GM18502 (cell line): ENCODE measurements at regions not wholly inside any gene's neighbourhood (a gene's known extent, or its start where the extent isn't known, plus 50 kb on each side); places are given as distances from the start of the nearest gene placed in this dataset.
"Not testable (repeated sequence)": the region's sequence is repeated elsewhere in the genome, so short reads cannot be mapped to it uniquely, and the experiment has no call there.

ENCODE experiments used
- ATAC-seq: cut with Tn5 transposase; IDR thresholded peaks from one replicate; pipeline ENCODE4 v1.9.1; 2021; ENCODE audit warnings: mild to moderate bottlenecking; ENCODE audit not compliant: unreplicated experiment, poor library complexity

DNA sequence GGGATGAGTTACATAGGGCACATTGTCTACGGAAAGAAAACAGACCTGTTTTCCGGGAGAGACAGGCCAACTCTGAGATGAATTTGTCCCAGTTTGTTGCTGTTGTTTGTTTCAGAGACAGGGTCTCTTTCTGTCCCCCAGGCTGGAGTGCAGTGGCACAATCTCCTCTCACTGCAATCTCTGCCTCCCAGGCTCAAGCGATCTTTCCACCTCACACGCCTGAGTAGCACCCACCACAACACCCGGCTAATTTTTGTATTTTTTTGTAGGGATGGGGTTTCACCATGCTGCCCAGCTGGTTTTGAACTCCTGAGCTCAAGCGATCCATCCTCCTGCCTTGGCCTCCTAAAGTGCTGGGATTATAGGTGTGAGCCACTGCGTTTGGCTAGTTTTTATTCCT lies 125.5 kb upstream of the ERRFI1 start:
- ATAC-seq = no peak

DNA sequence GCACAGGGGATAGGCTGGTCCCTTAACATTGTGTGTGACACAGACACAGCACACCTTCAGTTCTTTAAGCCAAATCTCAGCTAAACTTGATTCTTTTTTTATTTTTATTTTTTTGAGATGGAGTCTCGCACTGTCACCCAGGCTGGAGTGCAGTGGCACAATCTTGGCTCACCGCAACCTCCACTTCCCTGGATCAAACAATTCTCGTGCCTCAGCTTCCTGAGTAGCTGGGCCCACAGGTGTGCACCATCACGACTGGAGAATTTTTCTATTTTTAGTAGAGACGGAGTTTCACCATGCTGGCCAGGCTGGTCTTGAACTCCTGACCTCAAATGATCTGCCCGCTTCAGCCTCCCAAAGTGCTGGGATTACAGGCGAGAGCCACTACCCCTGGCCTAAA lies 123.6 kb upstream of the ERRFI1 start:
- not testable (repeated sequence) for ATAC-seq

DNA sequence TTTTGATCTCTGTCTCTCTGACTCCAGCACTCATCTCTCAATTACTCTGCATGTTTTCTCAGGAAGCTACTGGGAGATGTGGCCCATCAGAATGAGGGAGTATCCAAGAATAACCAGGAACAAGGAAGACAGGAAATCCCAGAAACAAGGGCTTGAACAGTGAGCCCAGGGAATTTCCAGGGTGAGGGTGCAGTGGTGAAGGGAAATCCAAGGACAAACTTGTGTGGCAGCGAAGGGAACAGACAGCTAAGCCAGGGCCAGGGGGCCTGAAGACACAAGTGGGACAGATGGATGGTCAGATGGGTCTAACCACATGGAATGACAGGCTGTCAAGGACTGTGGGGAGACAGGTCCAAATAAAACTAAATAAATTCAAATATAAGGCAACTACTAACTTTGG lies 121.8 kb upstream of the ERRFI1 start:
- ATAC-seq = no peak

DNA sequence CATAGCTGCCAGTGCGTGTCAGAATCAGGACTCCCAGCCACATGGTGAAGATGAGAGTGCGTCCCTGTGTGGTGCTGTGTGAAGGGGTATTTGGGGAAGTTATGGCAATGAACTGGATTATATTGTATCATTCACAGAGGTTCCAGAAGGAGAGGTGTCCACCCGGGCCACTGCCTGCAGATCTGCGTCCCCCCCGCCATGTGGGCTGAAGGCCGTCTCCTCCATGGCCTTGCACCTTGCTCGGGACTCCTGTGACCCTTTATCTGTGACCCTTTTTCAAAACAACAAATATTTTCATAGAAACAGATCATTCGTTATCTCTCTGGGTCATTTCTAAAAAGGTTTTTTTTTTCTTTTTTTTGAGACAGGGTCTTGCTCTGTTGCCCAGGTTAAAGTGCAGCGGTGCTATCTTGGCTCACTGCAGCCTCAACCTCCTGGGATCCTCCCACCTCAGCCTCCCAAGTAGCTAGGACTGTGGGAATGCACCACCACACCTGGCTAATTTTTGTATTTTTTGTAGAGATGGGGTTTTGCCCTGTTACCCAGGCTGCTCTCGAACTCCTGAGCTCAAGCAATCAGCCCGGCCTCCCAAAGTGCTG lies 120.2 kb upstream of the ERRFI1 start:
- ATAC-seq = no peak

DNA sequence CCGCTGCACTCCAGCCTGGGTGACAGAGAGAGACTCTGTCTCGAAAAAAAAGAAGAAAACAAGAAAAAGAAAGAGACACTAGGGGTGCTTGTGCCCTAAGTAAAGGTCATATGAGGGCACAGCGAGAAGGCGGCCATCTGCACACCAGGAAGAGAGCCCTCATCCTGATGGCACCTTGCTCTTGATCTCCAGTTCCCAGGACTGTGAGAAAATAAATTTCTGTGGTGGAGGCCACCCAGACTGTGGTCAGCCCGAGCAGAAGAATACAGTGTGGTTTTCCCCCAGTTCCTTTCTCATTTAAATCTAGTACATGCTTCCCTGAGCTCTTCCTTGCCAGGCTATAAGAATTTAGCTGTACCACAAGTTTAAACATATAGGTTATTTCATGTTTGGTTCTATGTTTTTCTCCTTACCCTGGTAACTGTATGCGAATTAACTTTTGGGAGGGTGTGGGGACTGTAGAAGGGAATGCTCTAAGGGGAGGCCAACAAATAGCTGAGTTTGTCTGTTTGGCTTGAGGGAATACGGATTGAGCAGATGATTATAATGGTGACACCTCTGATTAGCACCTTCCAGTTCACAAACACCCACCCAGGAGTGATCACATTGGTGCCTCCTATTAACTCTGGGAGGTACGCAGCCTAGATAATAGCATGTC lies 119.6 kb upstream of the ERRFI1 start:
- no peak for ATAC-seq

DNA sequence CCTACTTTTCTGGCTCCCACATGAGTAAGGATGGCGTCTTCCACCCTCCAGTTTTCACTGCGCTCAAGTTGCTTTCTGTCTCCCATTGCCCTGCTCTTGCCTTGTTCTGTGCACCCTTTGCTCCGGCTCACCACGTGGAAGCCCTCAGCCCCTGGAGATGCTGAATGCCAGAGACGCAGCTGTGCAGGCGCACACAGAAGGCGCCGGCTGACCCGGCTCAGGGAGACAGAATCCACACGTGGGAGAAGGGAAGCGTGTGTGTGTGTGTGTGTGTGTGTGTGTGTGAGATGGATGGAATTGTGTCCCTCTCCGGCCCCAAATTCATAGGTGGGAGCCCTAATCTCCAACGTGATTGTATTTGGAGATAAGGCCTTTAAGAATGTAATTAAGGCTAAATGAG lies 118.2 kb upstream of the ERRFI1 start:
- no peak for ATAC-seq

DNA sequence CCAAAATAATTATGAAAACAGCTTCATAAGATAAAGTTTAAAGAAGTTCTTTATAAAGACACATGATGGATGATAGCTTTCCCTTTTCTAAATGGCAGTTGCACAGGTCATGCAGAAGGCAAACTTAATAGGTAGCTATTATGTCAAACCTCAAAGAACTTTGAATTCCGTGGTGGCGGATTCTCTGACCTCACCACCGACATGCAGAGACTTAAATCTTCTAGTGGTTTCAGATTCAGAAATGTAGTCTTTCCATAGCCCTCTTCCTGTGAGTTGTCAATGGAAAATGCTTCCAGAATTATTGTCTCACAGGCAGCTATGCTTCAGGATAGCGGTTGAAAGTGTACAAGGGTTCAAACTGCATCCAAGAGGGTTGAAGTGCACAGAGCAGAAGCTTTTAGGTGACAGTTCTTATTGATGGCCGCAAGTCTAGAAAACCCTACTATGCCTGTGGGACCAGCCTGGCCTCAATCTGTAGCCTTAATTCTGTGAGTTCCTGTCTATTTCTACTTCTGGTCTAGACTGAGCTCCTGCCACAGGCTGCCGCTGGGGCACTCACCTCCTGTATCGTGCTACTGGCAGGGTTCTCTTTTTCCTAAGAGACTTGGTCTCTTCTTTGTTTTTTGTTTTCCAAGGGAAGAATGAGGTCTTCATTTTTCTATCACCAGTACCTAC lies 117.0 kb upstream of the ERRFI1 start:
- ATAC-seq = no peak

DNA sequence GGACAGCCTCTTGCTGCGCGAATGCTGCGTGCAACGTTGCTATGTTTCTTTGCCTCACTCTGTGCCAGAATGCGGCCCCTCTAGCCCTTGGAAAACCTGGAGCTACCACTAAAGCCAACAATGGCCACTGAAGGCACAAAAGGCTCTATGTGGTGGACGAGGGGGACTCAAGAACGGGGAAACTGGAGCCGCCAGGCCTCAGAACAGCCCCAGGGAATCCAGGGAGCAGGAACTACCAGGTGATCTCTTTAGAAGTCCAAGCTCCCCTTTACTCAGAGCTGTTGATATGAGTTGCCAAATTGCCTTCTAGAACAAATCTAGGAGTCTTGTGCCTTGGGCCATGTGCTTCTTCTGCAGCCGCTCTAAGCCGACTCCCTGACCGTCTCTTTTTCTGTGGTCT lies 113.8 kb upstream of the ERRFI1 start:
- no peak for ATAC-seq

DNA sequence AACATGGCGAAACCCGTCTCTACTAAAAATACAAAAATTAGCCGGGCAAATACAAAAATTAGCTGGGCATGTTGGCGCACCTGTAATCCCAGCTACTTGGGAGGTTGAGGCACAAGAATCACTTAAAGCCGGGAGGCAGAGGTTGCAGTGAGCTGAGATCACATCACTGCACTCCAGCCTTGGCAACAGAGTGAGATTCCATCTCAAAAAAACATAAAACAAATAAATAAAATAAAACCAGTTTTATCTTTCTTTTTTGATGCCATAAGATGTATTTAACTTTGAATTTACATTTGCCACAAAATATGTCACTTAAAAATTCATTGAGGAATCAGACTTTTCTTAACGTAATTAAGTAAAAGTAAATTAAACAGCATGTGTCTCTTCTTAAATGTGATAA lies 113.3 kb upstream of the ERRFI1 start:
- ATAC-seq = no peak

DNA sequence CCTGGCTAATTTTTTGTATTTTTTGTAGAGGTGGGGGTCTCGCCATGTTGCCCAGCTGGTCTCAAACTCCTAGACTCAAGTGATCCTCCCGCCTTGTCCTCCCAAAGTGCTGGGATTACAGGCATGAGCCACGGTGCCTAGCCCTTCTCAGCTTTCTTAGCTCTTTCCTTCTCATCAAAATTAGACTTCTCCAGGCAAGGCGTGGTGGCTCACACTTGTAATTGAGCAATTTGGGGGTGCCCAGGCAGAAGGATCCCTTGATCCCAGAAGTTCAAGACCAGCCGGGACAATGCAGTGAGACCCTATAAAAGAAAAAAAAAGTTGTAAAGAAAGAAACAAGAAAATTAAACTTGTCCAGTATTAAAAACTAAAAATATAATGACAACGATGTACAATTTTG lies 112.6 kb upstream of the ERRFI1 start:
- no peak for ATAC-seq

DNA sequence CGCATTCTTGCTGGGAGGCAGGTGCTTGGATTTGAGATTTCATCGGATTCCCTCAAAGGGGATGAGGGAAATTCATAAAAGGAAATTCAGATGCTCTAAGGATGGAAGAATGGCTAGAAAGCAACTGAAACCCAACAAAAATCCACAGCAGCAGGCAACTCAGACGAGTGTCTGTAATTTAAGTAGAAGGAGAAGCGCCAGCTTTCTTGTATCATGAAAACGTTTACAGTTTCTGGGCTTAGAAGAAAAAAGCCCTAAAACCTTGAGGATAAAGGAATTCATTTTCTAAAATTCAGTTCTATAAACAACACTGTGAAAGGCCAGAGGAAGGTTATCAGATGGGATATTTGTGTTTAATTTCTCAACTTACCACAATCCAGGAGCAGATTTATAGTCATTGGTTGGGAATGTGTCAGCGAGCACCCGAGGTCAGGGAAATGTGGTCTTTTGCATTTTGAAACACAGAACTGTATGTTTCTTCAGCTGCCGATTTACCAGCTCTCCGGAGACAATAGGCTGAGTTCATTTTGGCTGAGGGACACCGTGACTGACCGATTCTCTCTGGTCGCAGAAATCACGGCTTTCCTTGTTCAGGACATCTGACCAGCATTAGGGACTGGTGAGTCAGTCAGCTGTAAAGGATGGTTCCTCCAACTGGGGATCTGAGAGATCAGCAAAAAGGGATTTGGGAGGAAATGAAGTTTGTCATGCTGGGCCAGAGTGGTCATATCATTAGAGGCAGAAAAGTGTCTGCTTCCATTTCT lies 111.6 kb upstream of the ERRFI1 start:
- ATAC-seq = no peak

DNA sequence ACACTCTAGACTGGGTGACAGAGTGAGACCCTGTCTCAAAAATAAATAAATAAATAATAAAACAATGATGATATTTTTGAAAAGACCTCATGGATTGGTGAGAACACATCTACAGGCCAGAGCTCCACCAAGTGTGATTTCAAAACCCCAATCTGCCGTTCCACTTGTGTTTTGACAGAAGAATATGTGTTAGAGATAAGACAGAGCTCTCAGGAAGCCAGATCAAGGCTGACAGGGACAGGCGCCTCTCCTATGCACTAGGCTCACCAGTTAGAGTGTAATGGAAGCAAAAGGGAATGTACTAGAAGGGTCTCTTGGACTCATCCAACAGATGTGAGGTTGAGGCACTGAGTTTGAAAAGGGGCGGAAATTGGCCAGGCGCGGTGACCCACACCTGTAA lies 110.7 kb upstream of the ERRFI1 start:
- ATAC-seq = no peak

DNA sequence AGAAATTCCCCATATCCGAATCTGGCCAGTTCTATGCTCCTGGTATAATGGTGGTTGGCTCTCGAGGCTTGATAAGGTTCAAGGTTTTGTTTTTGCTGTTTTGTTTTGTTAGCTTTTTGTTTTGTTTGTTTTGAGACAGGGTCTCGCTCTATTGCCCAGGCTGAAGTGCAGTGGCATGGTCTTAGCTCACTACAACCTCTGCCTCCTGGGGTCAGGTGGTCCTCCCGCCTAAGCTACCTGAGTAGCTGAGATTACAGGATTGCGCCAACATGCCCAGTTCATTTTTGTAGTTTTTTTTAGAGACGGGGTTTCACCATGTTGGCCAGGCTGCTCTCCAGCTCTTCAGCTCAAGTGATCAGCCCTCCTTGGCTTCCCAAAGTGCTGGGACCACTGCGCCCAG lies 109.1 kb upstream of the ERRFI1 start:
- ATAC-seq = no peak

DNA sequence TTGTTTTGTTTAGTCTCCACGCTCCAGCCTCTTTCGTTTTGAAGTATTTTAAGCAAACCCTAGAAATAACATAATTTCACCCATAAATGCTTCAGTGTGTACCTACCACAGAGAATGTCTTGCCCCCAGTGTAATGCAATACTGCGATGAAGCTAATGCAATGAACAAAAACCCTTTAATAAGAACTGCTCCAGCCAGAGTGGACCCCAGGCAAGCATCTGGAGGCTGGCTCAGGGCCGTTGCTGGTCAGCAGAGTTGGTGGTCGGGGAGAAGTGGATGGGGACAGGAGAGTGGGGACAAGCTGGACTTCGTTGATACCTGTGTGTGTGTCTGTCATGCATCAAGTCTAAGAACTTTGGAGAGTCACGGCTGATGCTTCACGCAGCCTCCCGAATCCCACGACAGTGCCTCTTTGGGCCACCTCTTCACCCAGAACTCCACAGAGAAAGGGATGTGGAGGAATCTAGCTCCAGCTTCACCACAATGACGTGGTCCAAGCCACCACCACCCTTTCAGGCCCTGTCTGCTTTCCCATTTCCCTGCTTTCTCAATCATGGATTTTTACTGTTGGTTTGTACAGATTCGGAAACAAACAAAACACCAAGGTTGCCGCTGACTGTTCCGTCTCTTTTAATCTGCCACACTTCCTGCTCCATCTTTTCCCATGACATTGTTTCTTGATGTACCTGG lies 108.6 kb upstream of the ERRFI1 start:
- ATAC-seq = no peak

DNA sequence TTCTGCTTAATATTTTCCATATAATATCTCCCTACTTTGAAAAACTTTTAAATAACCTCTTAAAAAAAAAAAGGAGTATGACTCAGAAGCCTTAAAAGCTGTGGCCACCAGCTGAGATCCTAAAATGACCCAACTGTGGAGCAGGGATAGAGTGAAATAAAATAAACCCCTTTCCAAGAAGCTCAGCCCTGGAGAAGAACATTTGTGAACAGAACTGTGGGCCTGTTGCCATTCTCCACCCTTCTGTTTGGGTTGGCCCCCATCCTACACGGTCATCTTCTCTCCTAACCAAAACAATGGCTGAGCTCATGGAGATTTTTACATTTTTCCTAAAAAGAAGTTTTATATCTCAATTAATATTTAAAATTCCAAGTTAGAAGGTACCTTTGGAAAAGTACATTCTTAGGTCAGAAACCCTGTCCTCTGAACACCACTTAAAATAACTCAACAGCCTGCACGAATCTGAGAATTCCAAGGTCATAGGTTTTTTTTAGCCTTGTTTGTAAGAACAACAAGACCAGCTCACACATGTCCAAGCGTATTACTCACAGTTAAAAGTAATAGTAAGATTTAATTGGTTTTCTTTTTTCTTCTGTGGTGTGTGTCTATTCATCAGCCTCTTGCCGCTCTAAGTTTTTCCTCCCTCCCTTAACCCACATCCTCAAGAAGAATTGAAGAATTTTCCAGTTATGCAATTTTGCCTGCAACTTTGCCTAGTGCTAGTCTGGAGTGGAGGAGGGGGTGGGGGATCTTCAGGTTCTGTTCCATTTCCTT lies 107.7 kb upstream of the ERRFI1 start:
- ATAC-seq = no peak

DNA sequence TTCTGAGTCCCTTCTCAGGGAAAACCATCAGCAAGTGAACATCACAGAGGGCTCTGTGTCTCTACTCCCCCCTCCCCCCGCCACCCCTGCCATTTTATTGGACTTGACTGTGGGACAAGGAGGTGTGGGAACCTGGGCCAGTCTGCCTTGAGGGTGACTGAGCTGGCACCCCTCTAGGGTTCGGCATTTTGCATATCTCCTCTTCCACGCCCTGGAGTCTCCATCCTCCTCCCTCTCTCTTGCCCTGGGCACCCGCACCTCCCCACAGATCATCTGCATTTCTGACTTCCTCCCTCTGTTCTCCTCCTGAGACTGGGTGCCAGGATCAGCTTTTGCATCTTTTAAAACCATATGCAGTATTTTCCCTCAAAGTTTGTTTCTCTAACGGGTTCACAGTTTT lies 107.1 kb upstream of the ERRFI1 start:
- ATAC-seq = no peak

DNA sequence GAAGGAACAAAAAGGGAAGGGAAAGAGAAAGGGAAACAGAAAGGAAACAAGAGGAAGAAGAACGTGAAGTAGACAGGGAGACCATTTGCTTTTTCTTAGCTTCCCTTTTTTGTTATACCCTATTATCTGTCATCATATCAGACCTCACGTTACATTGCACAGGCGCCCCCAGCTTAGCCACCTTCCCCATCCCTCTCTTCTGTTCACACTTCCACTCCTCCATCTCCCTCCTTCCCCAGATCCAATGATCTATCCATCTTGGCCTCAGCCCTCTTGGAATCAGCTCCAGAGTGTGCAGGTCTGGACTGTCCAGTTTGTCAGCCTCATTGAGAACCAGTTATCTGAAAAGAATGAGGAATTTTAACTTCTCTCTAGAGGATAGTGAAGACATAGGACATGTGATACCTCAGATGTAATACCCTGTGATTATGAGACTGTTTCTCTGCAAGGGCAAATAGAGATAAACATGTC lies 101.1 kb upstream of the ERRFI1 start:
- no peak for ATAC-seq

DNA sequence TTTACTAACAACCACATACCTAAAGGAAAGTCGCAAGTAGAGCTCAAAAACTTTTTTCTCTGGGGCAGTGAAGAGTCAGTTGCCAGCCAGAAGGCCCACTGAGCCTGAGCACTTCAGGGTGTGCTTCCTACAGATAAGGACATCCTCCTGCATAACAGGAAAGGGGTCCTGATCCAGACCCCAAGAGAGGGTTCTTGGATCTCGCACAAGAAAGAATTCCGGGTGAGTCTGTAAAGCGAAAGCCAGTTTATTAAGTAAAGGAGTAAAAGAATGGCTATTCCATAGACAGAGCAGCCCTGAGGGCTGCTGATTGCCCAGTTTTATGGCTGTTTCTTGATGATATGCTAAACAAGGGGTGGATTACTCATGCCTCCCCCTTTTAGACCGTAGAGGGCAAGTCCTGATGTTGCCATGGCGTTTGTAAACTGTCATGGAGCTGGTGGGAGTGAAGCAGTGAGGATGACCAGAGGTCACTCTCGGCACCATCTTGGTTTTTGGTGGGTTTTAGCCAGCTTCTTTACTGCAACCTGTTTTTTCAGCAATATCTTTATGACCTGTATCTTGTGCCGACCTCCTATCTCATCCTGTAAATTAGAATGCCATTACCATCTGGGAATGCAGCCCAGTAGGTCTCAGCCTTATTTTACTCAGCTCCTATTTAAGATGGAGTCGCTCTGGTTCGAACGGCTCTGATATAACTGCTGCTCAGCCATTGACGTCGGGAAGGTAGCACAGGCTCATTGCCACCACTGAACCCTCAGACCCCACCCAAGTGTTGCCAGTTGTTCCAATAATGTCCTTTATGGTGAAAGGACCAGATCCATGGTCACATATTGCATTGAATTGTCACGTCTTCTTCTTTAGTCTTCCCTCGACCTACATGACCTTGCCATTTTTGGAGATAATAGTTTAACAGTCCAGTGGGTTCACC lies 96.6 kb upstream of the ERRFI1 start:
- no peak for ATAC-seq

DNA sequence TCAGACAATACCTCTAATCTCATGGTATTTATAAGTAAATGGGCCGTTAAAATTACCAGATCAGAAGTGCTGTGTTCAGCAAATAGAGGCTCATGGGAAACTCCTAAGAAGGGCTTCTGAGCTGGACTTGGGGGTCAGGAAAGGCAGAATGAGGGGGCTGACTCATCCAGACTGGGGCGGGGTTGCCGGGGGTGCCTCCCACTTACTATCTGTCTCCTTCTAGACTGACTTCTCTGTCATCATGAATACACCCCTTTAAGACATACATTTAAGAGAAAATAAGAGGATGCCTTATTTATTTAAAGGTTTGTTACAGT lies 96.0 kb upstream of the ERRFI1 start:
- no peak for ATAC-seq
